ENCODE measurements at regions not wholly inside any gene's neighbourhood (a gene's known extent, or its start where the extent isn't known, plus 50 kb on each side); places are given as distances from the start of the nearest gene placed in this dataset.

GRCh38 chr3:159724627-159725026, 264.0 kb upstream of the IL12A start:
- TF ChIP-seq EZH2 (IDR thresholded peaks at IDR 0.05; ENCODE audit: low read length), result no peak
- TF ChIP-seq, protein P1, sequence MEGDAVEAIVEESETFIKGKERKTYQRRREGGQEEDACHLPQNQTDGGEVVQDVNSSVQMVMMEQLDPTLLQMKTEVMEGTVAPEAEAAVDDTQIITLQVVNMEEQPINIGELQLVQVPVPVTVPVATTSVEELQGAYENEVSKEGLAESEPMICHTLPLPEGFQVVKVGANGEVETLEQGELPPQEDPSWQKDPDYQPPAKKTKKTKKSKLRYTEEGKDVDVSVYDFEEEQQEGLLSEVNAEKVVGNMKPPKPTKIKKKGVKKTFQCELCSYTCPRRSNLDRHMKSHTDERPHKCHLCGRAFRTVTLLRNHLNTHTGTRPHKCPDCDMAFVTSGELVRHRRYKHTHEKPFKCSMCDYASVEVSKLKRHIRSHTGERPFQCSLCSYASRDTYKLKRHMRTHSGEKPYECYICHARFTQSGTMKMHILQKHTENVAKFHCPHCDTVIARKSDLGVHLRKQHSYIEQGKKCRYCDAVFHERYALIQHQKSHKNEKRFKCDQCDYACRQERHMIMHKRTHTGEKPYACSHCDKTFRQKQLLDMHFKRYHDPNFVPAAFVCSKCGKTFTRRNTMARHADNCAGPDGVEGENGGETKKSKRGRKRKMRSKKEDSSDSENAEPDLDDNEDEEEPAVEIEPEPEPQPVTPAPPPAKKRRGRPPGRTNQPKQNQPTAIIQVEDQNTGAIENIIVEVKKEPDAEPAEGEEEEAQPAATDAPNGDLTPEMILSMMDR (optimal IDR thresholded peaks at IDR 0.05 in 1 of 3, IDR thresholded peaks at IDR 0.05 in 1 of 3, conservative IDR thresholded peaks at IDR 0.05 in 1 of 3; ENCODE audit: extremely low read depth in 1 of 3, insufficient read depth in 2 of 3, low read length in 3 of 3), result no peak
